Caco-2 (cell line): ENCODE measurements at regions not wholly inside any gene's neighbourhood (a gene's known extent, or its start where the extent isn't known, plus 50 kb on each side); places are given as distances from the start of the nearest gene placed in this dataset.

ENCODE experiments used
- BruUV-seq: library from RNA; stranded (reverse); fragments of 400-500 nt; replicated peaks from 2 replicates; lab custom pipeline; 2021; lab: Mats Ljungman, UMichigan
- CTCF ChIA-PET: fragments of 300-600 bp; sonication (Branson Sonifier 250); formaldehyde crosslinking; loops from one replicate; lab custom pipeline; 2022; ENCODE audit warnings: antibody characterized with exemption; lab: Charles Lee
- POLR2A ChIA-PET: fragments of 300-600 bp; sonication (Branson Sonifier 250); formaldehyde crosslinking; loops from one replicate; lab custom pipeline; 2022; ENCODE audit warnings: antibody characterized with exemption; lab: Charles Lee
- DNase-seq, 2 experiments: peaks; one replicate each; pipeline versions ENCODE4 v3.0.0 to v3.0.0-alpha.2; 2020 to 2022
- H3K27me3 ChIP-seq: replicated peaks from 2 replicates; pipeline ENCODE4 v1.6.0; 2011; ENCODE audit warnings: low read length; ENCODE audit not compliant: control insufficient read depth, insufficient read depth
- H3K36me3 ChIP-seq: 2 replicates; pipeline ENCODE4 v1.5.1; 2011; ENCODE audit warnings: low read length; ENCODE audit not compliant: control insufficient read depth, insufficient read depth
- H3K4me1 ChIP-seq: fragments of 250-450 bp; sonication (Bioruptor Pico); 2 replicates; pipeline ENCODE4 v1.5.1; 2020; ENCODE audit warnings: mild to moderate bottlenecking
- H3K4me3 ChIP-seq: 2 replicates; pipeline ENCODE4 v1.5.1; 2011; ENCODE audit warnings: low read depth, mild to moderate bottlenecking, control low read depth, low read length
- H3K9me3 ChIP-seq: fragments of 250-450 bp; sonication (Bioruptor Pico); 2 replicates; pipeline ENCODE4 v1.5.1; 2020; ENCODE audit warnings: mild to moderate bottlenecking, moderate library complexity
- H3K27ac Mint-ChIP-seq: one replicate; pipeline ENCODE4 v1.8.0; 2022; ENCODE audit warnings: mixed read lengths; ENCODE audit not compliant: unreplicated experiment
- H3K27me3 Mint-ChIP-seq: one replicate; pipeline ENCODE4 v1.8.0; 2022; ENCODE audit warnings: mixed read lengths; ENCODE audit not compliant: insufficient read depth, unreplicated experiment
- H3K36me3 Mint-ChIP-seq: one replicate; pipeline ENCODE4 v1.8.0; 2022; ENCODE audit warnings: mild to moderate bottlenecking, mixed read lengths; ENCODE audit not compliant: insufficient read depth, unreplicated experiment
- H3K4me1 Mint-ChIP-seq: one replicate; pipeline ENCODE4 v1.8.0; 2022; ENCODE audit warnings: low read depth, mixed read lengths; ENCODE audit not compliant: unreplicated experiment
- H3K4me3 Mint-ChIP-seq: one replicate; pipeline ENCODE4 v1.8.0; 2022; ENCODE audit warnings: mild to moderate bottlenecking, moderate library complexity, mixed read lengths; ENCODE audit not compliant: unreplicated experiment
- H3K9me3 Mint-ChIP-seq: one replicate; pipeline ENCODE4 v1.8.0; 2022; ENCODE audit warnings: mixed read lengths; ENCODE audit not compliant: unreplicated experiment
- CTCF ChIP-seq, 2 experiments: fragments of 200-600 bp in 1 of 2; IDR thresholded peaks; 1 replicate in 1 of 2; 2 replicates in 1 of 2; pipeline versions ENCODE4 v1.5.1 to v1.8.0; 2011 to 2022; ENCODE audit warnings: antibody characterized with exemption in 1 of 2, control low read depth in 1 of 2, inconsistent platforms in 1 of 2, low read depth in 1 of 2, low read length in 1 of 2, mild to moderate bottlenecking in 1 of 2, moderate library complexity in 1 of 2; ENCODE audit not compliant: insufficient read depth in 1 of 2, severe bottlenecking in 1 of 2, unreplicated experiment in 1 of 2
- intact Hi-C: fragments of 100-400 bp; cut with micrococcal nuclease; formaldehyde crosslinking; loops from one replicate; pipeline ENCODE4 v1.10.0; 2022; ENCODE audit not compliant: unreplicated experiment

- DNase-seq, result peak; percentile 53 to 55
- no peak overlapping the region for H3K4me3 Mint-ChIP-seq
- intact Hi-C loops, result loop anchor here (1.0 to 10.0 kb wide), 3 partner anchors 109 to 289 kb away; no protein-coding TSS in a partner anchor
- Histone ChIP-seq H3K9me3 (no peaks in the 10 kb centered on the region), H3K27me3 (no peaks in the 10 kb centered on the region), H3K4me1 (no peaks in the 10 kb centered on the region), H3K36me3 (no peaks in the 10 kb centered on the region), H3K4me3 (no peak overlapping the region)
- CTCF ChIA-PET, result interaction anchor here (0.9 to 1.2 kb wide), 2 partner anchors 260 to 283 kb away, joined by 3 to 16 read pairs; no protein-coding TSS in a partner anchor
- no peaks in the 10 kb centered on the region for H3K36me3 Mint-ChIP-seq
- no TSS peak for BruUV-seq
- H3K27ac Mint-ChIP-seq, result no peak overlapping the region
- no peaks in the 10 kb centered on the region for H3K9me3 Mint-ChIP-seq
- no peaks in the 10 kb centered on the region for H3K4me1 Mint-ChIP-seq
- TF ChIP-seq CTCF (IDR thresholded peaks at IDR 0.05; ENCODE audit: insufficient read depth in 1 of 2, low read depth in 1 of 2, low read length in 1 of 2, severe bottlenecking in 1 of 2, unreplicated experiment in 1 of 2), result peak; percentile 34 to 71
- H3K27me3 Mint-ChIP-seq, result no peaks in the 10 kb centered on the region
- POLR2A ChIA-PET, result no interaction called here
These were observed 85.3 kb upstream of the MBNL1 start for GRCh38 chr3:152183473-152183872.

GRCh38 chr3:152184971-152185686 lies 83.6 kb upstream of the MBNL1 start:
- no peaks in the 10 kb centered on the region for H3K4me1 ChIP-seq
- intact Hi-C loops, result loop anchor here (10.0 kb wide), 1 partner anchor 110 kb away; no protein-coding TSS in a partner anchor
- no peak for TF ChIP-seq CTCF (IDR thresholded peaks at IDR 0.05; ENCODE audit: insufficient read depth in 1 of 2, low read depth in 1 of 2, low read length in 1 of 2, severe bottlenecking in 1 of 2, unreplicated experiment in 1 of 2)
- no peak overlapping the region for H3K4me3 Mint-ChIP-seq
- no peaks in the 10 kb centered on the region for H3K9me3 Mint-ChIP-seq
- no peaks in the 10 kb centered on the region for H3K27me3 ChIP-seq
- BruUV-seq, result no TSS peak
- DNase-seq, result no peak
- ChIA-PET CTCF (no interaction called here), POLR2A (no interaction called here)
- no peaks in the 10 kb centered on the region for H3K36me3 ChIP-seq
- H3K4me1 Mint-ChIP-seq, result no peaks in the 10 kb centered on the region
- H3K36me3 Mint-ChIP-seq, result no peaks in the 10 kb centered on the region
- no peaks in the 10 kb centered on the region for H3K27me3 Mint-ChIP-seq
- H3K27ac Mint-ChIP-seq, result no peak overlapping the region
- H3K4me3 ChIP-seq, result no peak overlapping the region
- H3K9me3 ChIP-seq, result no peaks in the 10 kb centered on the region

- no peak for TF ChIP-seq CTCF (IDR thresholded peaks at IDR 0.05; ENCODE audit: insufficient read depth in 1 of 2, low read depth in 1 of 2, low read length in 1 of 2, severe bottlenecking in 1 of 2, unreplicated experiment in 1 of 2)
- Mint-ChIP-seq H3K36me3 (no peaks in the 10 kb centered on the region), H3K27me3 (no peaks in the 10 kb centered on the region), H3K27ac (no peak overlapping the region), H3K9me3 (no peaks in the 10 kb centered on the region), H3K4me3 (no peak overlapping the region), H3K4me1 (peaks cover 7% of the 10 kb centered on the region)
- no peaks in the 10 kb centered on the region for H3K36me3 ChIP-seq
- intact Hi-C loops, result loop anchor here (10.0 kb wide), 1 partner anchor 111 kb away; no protein-coding TSS in a partner anchor
- H3K4me1 ChIP-seq, result no peaks in the 10 kb centered on the region
- no peak for DNase-seq
- H3K9me3 ChIP-seq, result no peaks in the 10 kb centered on the region
- H3K27me3 ChIP-seq, result no peaks in the 10 kb centered on the region
- no TSS peak for BruUV-seq
- ChIA-PET POLR2A (no interaction called here), CTCF (no interaction called here)
- no peak overlapping the region for H3K4me3 ChIP-seq
These were observed 82.7 kb upstream of the MBNL1 start for GRCh38 chr3:152185891-152186630.
